ENCODE measurements at regions not wholly inside any gene's neighbourhood (a gene's known extent, or its start where the extent isn't known, plus 50 kb on each side); places are given as distances from the start of the nearest gene placed in this dataset.

DNA sequence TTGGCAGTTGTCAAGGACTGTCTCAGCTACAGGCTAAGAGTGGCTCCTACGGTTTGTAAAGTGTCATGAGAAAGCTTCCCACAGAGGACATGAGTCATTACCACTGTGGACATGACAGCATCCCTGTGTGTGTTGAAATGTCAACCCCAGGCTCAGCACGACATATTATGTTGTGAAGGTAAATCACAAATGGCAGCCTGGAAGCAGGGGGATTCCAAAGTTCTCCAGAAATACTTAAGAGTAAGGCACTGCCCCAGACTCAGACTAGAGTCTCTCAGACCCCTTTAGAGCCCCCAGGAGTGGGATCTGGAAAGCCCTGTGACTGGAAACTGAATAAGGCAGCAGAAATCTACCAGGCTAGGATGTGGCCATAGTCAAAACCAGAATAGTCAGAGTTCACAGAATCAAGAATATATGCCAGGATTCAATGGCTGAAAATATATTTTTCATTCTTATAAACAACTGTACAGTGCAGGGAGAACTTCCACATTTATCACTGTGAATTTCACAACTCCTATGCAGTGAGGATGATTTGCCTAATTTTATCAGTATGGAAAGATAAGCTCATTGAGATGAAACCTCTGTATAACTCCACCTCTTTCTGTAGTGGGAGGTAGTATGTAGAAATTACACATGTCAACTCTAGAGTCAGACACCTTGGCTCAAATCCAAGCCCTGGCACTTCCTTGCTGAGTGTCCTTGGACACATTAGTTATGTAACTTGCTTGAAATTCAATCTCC, 237.1 kb upstream of the CFAP20DC start:
- intact Hi-C loops (cut with micrococcal nuclease; ENCODE audit: unreplicated experiment) = no loop called here
- Histone ChIP-seq H3K27ac (ENCODE audit: low read depth, low read length, poor library complexity, severe bottlenecking) (no peak overlapping the region), H3K27me3 (replicated peaks; ENCODE audit: insufficient read depth, low read depth, low read length, poor library complexity) (no peaks in the 10 kb centered on the region), H3K4me3 (ENCODE audit: low read depth, low read length, poor library complexity, severe bottlenecking) (no peak overlapping the region), H3K9me3 (ENCODE audit: low read depth, low read length, poor library complexity, severe bottlenecking) (no peaks in the 10 kb centered on the region), H3K36me3 (ENCODE audit: insufficient read depth, low read length, poor library complexity, severe bottlenecking) (no peaks in the 10 kb centered on the region), H3K4me1 (ENCODE audit: insufficient read depth, low read length, poor library complexity, severe bottlenecking) (no peaks in the 10 kb centered on the region)
- BruUV-seq (replicated peaks) = no TSS peak
- DNase-seq (ENCODE audit: low spot score) = no peak
- ChIA-PET POLR2A (ENCODE audit: low non-redundant PET) (no interaction called here), CTCF (no interaction called here)
- TF ChIP-seq EZH2 (IDR thresholded peaks at IDR 0.05; ENCODE audit: borderline replicate concordance, low read depth, low read length, poor library complexity, severe bottlenecking) (no peak), CTCF (conservative IDR thresholded peaks at IDR 0.05; ENCODE audit: low read depth, low read length) (no peak)

GRCh38 chr3:59285560-59285959, 235.7 kb upstream of the CFAP20DC start:
- ChIA-PET POLR2A (ENCODE audit: low non-redundant PET) (no interaction called here), CTCF (no interaction called here)
- intact Hi-C loops (cut with micrococcal nuclease; ENCODE audit: unreplicated experiment) = no loop called here
- no peak for DNase-seq (ENCODE audit: low spot score)
- Histone ChIP-seq H3K4me1 (ENCODE audit: insufficient read depth, low read length, poor library complexity, severe bottlenecking) (no peaks in the 10 kb centered on the region), H3K27me3 (replicated peaks; ENCODE audit: insufficient read depth, low read depth, low read length, poor library complexity) (no peaks in the 10 kb centered on the region), H3K36me3 (ENCODE audit: insufficient read depth, low read length, poor library complexity, severe bottlenecking) (no peaks in the 10 kb centered on the region), H3K4me3 (ENCODE audit: low read depth, low read length, poor library complexity, severe bottlenecking) (no peak overlapping the region), H3K9me3 (ENCODE audit: low read depth, low read length, poor library complexity, severe bottlenecking) (no peaks in the 10 kb centered on the region), H3K27ac (ENCODE audit: low read depth, low read length, poor library complexity, severe bottlenecking) (no peak overlapping the region)
- no TSS peak for BruUV-seq (replicated peaks)
- TF ChIP-seq CTCF (conservative IDR thresholded peaks at IDR 0.05; ENCODE audit: low read depth, low read length) (no peak), EZH2 (IDR thresholded peaks at IDR 0.05; ENCODE audit: borderline replicate concordance, low read depth, low read length, poor library complexity, severe bottlenecking) (no peak)

DNA sequence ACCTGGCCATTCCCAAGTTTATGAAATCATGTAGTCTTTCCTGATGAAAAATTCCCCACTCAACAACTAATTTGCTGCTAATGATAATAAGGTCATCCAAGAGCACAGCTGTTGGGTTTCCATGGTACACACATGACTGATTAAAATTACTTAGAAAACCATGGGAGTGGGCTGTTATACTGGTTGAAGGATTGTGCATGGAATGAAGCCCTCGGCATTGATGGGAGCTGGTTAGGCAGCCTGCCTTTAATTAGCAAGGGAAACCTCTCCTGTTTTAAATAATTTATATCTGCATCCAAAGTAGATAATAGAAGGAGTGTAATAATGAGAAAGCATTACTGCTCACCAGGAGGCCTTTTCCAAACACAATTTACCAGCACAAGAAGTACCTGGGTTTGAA, 235.1 kb upstream of the CFAP20DC start:
- intact Hi-C loops (cut with micrococcal nuclease; ENCODE audit: unreplicated experiment) = no loop called here
- TF ChIP-seq EZH2 (IDR thresholded peaks at IDR 0.05; ENCODE audit: borderline replicate concordance, low read depth, low read length, poor library complexity, severe bottlenecking) = no peak
- TF ChIP-seq CTCF (conservative IDR thresholded peaks at IDR 0.05; ENCODE audit: low read depth, low read length) = no peak
- POLR2A ChIA-PET (ENCODE audit: low non-redundant PET) = no interaction called here
- Histone ChIP-seq H3K27ac (ENCODE audit: low read depth, low read length, poor library complexity, severe bottlenecking) (no peak overlapping the region), H3K36me3 (ENCODE audit: insufficient read depth, low read length, poor library complexity, severe bottlenecking) (no peaks in the 10 kb centered on the region), H3K4me3 (ENCODE audit: low read depth, low read length, poor library complexity, severe bottlenecking) (no peak overlapping the region), H3K4me1 (ENCODE audit: insufficient read depth, low read length, poor library complexity, severe bottlenecking) (no peaks in the 10 kb centered on the region), H3K9me3 (ENCODE audit: low read depth, low read length, poor library complexity, severe bottlenecking) (no peaks in the 10 kb centered on the region), H3K27me3 (replicated peaks; ENCODE audit: insufficient read depth, low read depth, low read length, poor library complexity) (no peaks in the 10 kb centered on the region)
- no TSS peak for BruUV-seq (replicated peaks)
- CTCF ChIA-PET = no interaction called here
- no peak for DNase-seq (ENCODE audit: low spot score)
